Loucy (cell line): ENCODE measurements at regions not wholly inside any gene's neighbourhood (a gene's known extent, or its start where the extent isn't known, plus 50 kb on each side); places are given as distances from the start of the nearest gene placed in this dataset.

ENCODE experiments used
- H2AFZ ChIP-seq: fragments of 200-600 bp; sonication (generic); 2 replicates; pipeline ENCODE4 v1.6.0; 2016; ENCODE audit warnings: antibody characterized with exemption, mild to moderate bottlenecking, low read length, moderate library complexity
- H3F3A ChIP-seq: fragments of 200-600 bp; 2 replicates; pipeline ENCODE4 v1.6.0; 2016; ENCODE audit warnings: antibody characterized with exemption, low read depth, mild to moderate bottlenecking
- H3K27me3 ChIP-seq: fragments of 200-600 bp; sonication (generic); 2 replicates; pipeline ENCODE4 v1.6.1; 2014; ENCODE audit warnings: low read length, mild to moderate bottlenecking; ENCODE audit not compliant: insufficient read depth, poor library complexity, severe bottlenecking
- H3K36me3 ChIP-seq: fragments of 200-600 bp; sonication (generic); 2 replicates; pipeline ENCODE4 v1.6.1; 2016; ENCODE audit warnings: low read length; ENCODE audit not compliant: insufficient read depth
- H3K4me1 ChIP-seq: fragments of 200-600 bp; sonication (generic); 2 replicates; pipeline ENCODE4 v1.5.1; 2014; ENCODE audit warnings: low read length, mild to moderate bottlenecking; ENCODE audit not compliant: insufficient read depth, poor library complexity, severe bottlenecking
- H3K4me2 ChIP-seq: fragments of 200-600 bp; sonication (generic); 2 replicates; pipeline ENCODE4 v1.6.0; 2014; ENCODE audit warnings: antibody characterized with exemption, low read length, low read depth, mild to moderate bottlenecking; ENCODE audit not compliant: poor library complexity, severe bottlenecking
- H3K4me3 ChIP-seq: fragments of 200-600 bp; sonication (generic); 2 replicates; pipeline ENCODE4 v1.5.1; 2014; ENCODE audit warnings: low read length, mild to moderate bottlenecking, mixed read lengths; ENCODE audit not compliant: poor library complexity, severe bottlenecking
- H3K79me2 ChIP-seq: fragments of 200-600 bp; sonication (generic); 2 replicates; pipeline ENCODE4 v1.6.1; 2014; ENCODE audit warnings: low read length; ENCODE audit not compliant: insufficient read depth
- H3K9ac ChIP-seq: fragments of 200-600 bp; sonication (generic); 2 replicates; pipeline ENCODE4 v1.6.0; 2014; ENCODE audit warnings: mild to moderate bottlenecking, low read depth, low read length, moderate library complexity; ENCODE audit not compliant: poor library complexity, severe bottlenecking
- H3K9me2 ChIP-seq: fragments of 200-600 bp; sonication (generic); replicated peaks from 2 replicates; pipeline ENCODE4 v1.6.1; 2016; ENCODE audit warnings: low read depth, low read length, mixed read lengths
- H3K9me3 ChIP-seq: fragments of 200-600 bp; sonication (generic); 2 replicates; pipeline ENCODE4 v1.6.1; 2014; ENCODE audit warnings: mild to moderate bottlenecking, antibody characterized with exemption, low read length, low read depth; ENCODE audit not compliant: insufficient read depth
- H4K20me1 ChIP-seq: fragments of 200-600 bp; sonication (generic); 2 replicates; pipeline ENCODE4 v1.6.0; 2014; ENCODE audit warnings: antibody characterized with exemption, low read length, mild to moderate bottlenecking; ENCODE audit not compliant: insufficient read depth, poor library complexity, severe bottlenecking
- EZH2phosphoT487 ChIP-seq: fragments of 200-600 bp; IDR thresholded peaks from 2 replicates; pipeline ENCODE4 v1.6.1; 2018; ENCODE audit warnings: antibody characterized with exemption, mild to moderate bottlenecking, moderate library complexity, borderline replicate concordance
- TF ChIP-seq, protein P1 (sequence below): fragments of 200-600 bp; sonication (generic); conservative IDR thresholded peaks from 2 replicates; pipeline ENCODE4 v1.5.1; 2014; ENCODE audit warnings: mild to moderate bottlenecking, antibody characterized with exemption, low read length

GRCh38 chr6:15999201-15999600 is 129.7 kb upstream of the MYLIP start:
- no peaks in the 10 kb centered on the region for H3F3A ChIP-seq
- no peaks in the 10 kb centered on the region for H3K36me3 ChIP-seq
- H3K4me1 ChIP-seq, result peaks cover 23% of the 10 kb centered on the region
- no peaks in the 10 kb centered on the region for H3K79me2 ChIP-seq
- H3K9ac ChIP-seq, result no peak overlapping the region
- H3K4me2 ChIP-seq, result no peak overlapping the region
- no peaks in the 10 kb centered on the region for H3K9me3 ChIP-seq
- H3K27me3 ChIP-seq, result no peaks in the 10 kb centered on the region
- TF ChIP-seq EZH2phosphoT487, result no peak
- TF ChIP-seq, protein P1, sequence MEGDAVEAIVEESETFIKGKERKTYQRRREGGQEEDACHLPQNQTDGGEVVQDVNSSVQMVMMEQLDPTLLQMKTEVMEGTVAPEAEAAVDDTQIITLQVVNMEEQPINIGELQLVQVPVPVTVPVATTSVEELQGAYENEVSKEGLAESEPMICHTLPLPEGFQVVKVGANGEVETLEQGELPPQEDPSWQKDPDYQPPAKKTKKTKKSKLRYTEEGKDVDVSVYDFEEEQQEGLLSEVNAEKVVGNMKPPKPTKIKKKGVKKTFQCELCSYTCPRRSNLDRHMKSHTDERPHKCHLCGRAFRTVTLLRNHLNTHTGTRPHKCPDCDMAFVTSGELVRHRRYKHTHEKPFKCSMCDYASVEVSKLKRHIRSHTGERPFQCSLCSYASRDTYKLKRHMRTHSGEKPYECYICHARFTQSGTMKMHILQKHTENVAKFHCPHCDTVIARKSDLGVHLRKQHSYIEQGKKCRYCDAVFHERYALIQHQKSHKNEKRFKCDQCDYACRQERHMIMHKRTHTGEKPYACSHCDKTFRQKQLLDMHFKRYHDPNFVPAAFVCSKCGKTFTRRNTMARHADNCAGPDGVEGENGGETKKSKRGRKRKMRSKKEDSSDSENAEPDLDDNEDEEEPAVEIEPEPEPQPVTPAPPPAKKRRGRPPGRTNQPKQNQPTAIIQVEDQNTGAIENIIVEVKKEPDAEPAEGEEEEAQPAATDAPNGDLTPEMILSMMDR, result no peak
- no peaks in the 10 kb centered on the region for H4K20me1 ChIP-seq
- no peak overlapping the region for H3K4me3 ChIP-seq
- no peak overlapping the region for H2AFZ ChIP-seq
- H3K9me2 ChIP-seq, result no peaks in the 10 kb centered on the region

DNA sequence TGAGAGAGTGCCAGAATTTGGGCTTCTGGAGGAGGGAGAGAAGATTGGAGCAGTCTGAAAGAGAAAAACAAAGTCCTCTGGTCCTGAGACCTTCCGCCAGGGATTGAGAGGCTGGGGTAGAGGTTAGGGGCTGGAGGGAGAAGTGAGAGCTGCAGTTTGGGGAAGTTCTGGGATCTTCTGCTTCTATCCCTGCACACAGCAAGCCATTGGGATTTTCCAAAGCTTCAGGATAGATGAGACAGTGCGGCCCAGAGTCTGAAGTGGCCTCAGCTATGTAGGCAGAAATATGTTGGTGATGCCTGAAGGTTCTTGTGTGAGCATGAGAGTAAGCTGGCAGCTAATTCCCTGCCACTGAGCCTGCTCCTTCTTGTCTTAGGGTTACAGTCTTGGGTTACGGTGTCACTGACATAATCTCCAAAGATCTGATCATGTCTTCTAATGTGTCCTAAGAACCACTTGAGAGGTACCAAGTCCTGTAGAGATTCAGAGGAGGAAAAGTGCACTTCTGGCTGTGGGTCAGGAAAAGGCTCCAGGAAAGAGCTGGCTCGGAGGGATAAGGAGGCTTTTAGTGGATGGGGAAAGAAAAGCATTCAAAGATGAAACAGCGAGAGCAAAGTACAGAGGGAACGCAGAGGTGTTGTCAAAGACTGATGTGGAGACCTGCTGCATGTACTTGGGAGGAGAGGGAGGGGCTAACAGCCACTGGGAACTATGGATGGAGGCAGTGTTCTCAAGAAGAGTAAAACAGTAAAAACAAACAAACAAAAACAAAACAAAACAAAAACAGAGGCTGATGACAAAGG is 131.1 kb upstream of the MYLIP start:
- H3K4me1 ChIP-seq, result peaks cover 31% of the 10 kb centered on the region
- no peak overlapping the region for H3K9ac ChIP-seq
- H3F3A ChIP-seq, result no peaks in the 10 kb centered on the region
- no peak overlapping the region for H2AFZ ChIP-seq
- H3K9me2 ChIP-seq, result no peaks in the 10 kb centered on the region
- no peak overlapping the region for H3K4me3 ChIP-seq
- H3K36me3 ChIP-seq, result no peaks in the 10 kb centered on the region
- no peaks in the 10 kb centered on the region for H4K20me1 ChIP-seq
- H3K27me3 ChIP-seq, result no peaks in the 10 kb centered on the region
- H3K4me2 ChIP-seq, result no peak overlapping the region
- TF ChIP-seq, protein P1, result no peak
- no peak for TF ChIP-seq EZH2phosphoT487
- H3K79me2 ChIP-seq, result no peaks in the 10 kb centered on the region
- H3K9me3 ChIP-seq, result no peaks in the 10 kb centered on the region

DNA sequence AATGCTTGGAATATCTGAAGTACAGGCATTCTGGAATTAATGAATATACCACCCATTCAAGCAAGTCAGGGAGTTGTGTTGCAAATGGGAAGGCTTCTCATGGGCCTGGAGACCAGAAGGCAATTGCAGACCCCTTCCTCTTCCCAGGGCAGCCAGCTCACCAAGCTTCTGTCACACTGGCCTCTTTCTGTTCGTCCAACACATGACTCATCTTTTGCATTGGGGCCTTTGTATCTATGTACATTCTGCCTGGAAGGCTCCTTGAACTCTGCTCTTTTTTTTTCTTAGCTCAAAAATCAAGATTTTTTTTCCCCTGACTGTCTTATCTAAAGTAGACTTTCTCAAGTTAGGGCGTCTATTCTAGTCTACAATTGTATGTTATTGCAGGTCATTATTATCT is 132.9 kb upstream of the MYLIP start:
- no peaks in the 10 kb centered on the region for H3K27me3 ChIP-seq
- peaks cover 31% of the 10 kb centered on the region for H3K4me1 ChIP-seq
- peak overlapping the region; percentile 59 for H3K4me2 ChIP-seq
- no peaks in the 10 kb centered on the region for H3K79me2 ChIP-seq
- no peaks in the 10 kb centered on the region for H4K20me1 ChIP-seq
- H3K9me2 ChIP-seq, result no peaks in the 10 kb centered on the region
- no peak overlapping the region for H3K4me3 ChIP-seq
- H3K9me3 ChIP-seq, result no peaks in the 10 kb centered on the region
- H3F3A ChIP-seq, result no peaks in the 10 kb centered on the region
- TF ChIP-seq, protein P1, result no peak
- no peak for TF ChIP-seq EZH2phosphoT487
- peak overlapping the region; percentile 73; the same call in 1 of the 2 replicates for H2AFZ ChIP-seq
- peak overlapping the region; percentile 44 for H3K9ac ChIP-seq
- no peaks in the 10 kb centered on the region for H3K36me3 ChIP-seq
